ENCODE measurements at regions not wholly inside any gene's neighbourhood (a gene's known extent, or its start where the extent isn't known, plus 50 kb on each side); places are given as distances from the start of the nearest gene placed in this dataset.

DNA sequence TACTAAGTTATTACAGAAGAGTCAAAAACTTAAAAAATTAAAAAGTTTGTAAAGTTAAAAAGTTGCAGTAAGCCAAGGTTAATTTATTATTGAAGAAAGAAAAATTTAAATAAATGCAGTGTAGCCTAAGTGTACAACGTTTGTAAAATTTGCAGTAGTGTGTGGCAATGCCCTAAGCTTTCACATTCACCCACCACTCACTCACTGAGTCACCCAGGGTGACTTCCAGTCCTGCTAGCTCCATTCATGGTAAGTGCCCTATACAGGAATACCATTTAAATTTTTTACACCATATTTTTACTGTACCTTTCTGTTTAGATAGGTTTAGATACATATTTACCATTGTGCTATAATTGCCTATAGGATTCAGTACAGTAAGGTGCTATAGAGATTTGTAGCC, 88.6 kb downstream of the CTH start:
- CTCF ChIA-PET: interaction anchor here (1.6 kb wide), 1 partner anchor 12 kb away, joined by 3 read pairs; no protein-coding TSS in a partner anchor
- RAD21 ChIA-PET (ENCODE audit: unreplicated experiment): no interaction called here
- H3K79me2 ChIP-seq (ENCODE audit: control insufficient read depth, insufficient read depth, low read length): no peaks in the 10 kb centered on the region
- H3K36me3 ChIP-seq (ENCODE audit: control insufficient read depth in 2 of 2, insufficient read depth in 2 of 2, low read length in 1 of 2): no peaks in the 10 kb centered on the region
- ATAC-seq: no peak
- WGBS (ENCODE audit: insufficient coverage, insufficient replicate concordance, low lambda C conversion rate, missing lambda C conversion rate): 7% methylated on average over 1 of the region's 1 CpG
- TF ChIP-seq ZBED1 (IDR thresholded peaks at IDR 0.05; ENCODE audit: borderline replicate concordance): no peak
- no peak for TF ChIP-seq CEBPB (IDR thresholded peaks at IDR 0.05; ENCODE audit: borderline replicate concordance in 1 of 2, low read depth in 2 of 2, low read length in 2 of 2)
- TF ChIP-seq, protein P1, sequence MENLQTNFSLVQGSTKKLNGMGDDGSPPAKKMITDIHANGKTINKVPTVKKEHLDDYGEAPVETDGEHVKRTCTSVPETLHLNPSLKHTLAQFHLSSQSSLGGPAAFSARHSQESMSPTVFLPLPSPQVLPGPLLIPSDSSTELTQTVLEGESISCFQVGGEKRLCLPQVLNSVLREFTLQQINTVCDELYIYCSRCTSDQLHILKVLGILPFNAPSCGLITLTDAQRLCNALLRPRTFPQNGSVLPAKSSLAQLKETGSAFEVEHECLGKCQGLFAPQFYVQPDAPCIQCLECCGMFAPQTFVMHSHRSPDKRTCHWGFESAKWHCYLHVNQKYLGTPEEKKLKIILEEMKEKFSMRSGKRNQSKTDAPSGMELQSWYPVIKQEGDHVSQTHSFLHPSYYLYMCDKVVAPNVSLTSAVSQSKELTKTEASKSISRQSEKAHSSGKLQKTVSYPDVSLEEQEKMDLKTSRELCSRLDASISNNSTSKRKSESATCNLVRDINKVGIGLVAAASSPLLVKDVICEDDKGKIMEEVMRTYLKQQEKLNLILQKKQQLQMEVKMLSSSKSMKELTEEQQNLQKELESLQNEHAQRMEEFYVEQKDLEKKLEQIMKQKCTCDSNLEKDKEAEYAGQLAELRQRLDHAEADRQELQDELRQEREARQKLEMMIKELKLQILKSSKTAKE (IDR thresholded peaks at IDR 0.05; ENCODE audit: low read depth, poor library complexity, severe bottlenecking): no peak
- TF ChIP-seq, protein P2, sequence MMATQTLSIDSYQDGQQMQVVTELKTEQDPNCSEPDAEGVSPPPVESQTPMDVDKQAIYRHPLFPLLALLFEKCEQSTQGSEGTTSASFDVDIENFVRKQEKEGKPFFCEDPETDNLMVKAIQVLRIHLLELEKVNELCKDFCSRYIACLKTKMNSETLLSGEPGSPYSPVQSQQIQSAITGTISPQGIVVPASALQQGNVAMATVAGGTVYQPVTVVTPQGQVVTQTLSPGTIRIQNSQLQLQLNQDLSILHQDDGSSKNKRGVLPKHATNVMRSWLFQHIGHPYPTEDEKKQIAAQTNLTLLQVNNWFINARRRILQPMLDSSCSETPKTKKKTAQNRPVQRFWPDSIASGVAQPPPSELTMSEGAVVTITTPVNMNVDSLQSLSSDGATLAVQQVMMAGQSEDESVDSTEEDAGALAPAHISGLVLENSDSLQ (IDR thresholded peaks at IDR 0.05): no peak
- no peak for TF ChIP-seq JUND (IDR thresholded peaks at IDR 0.05; ENCODE audit: low read depth, low read length)
- TF ChIP-seq, protein P3, sequence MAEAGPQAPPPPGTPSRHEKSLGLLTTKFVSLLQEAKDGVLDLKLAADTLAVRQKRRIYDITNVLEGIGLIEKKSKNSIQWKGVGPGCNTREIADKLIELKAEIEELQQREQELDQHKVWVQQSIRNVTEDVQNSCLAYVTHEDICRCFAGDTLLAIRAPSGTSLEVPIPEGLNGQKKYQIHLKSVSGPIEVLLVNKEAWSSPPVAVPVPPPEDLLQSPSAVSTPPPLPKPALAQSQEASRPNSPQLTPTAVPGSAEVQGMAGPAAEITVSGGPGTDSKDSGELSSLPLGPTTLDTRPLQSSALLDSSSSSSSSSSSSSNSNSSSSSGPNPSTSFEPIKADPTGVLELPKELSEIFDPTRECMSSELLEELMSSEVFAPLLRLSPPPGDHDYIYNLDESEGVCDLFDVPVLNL (IDR thresholded peaks at IDR 0.05; ENCODE audit: low read depth, low read length): no peak
- TF ChIP-seq TARDBP (IDR thresholded peaks at IDR 0.05; ENCODE audit: borderline replicate concordance): no peak
- TF ChIP-seq HDAC6 (IDR thresholded peaks at IDR 0.05; ENCODE audit: unreplicated experiment): no peak
- TF ChIP-seq BHLHE40 (IDR thresholded peaks at IDR 0.05; ENCODE audit: borderline replicate concordance in 1 of 2, low read depth in 2 of 2, low read length in 1 of 2): no peak
- TF ChIP-seq NFIC (IDR thresholded peaks at IDR 0.05; ENCODE audit: low read depth, low read length): no peak
- H3K9ac ChIP-seq (ENCODE audit: control insufficient read depth, insufficient read depth, low read length): no peak overlapping the region
- in situ Hi-C loops (cut with MboI): no loop called here
- no peak overlapping the region for H3K4me2 ChIP-seq (ENCODE audit: control insufficient read depth, insufficient read depth)
- FAIRE-seq: no peak
- no peak for DNase-seq (ENCODE audit: low read depth, low spot score)
- no peak overlapping the region for H3K27ac ChIP-seq (ENCODE audit: control insufficient read depth, insufficient read depth)
- no peak overlapping the region for H3K4me3 ChIP-seq
- no peak overlapping the region for H2AFZ ChIP-seq (ENCODE audit: control insufficient read depth, low read depth, low read length)
- SMC1A ChIA-PET (ENCODE audit: uncharacterized antibody, unreplicated experiment): interaction anchor here (1.7 kb wide), 1 partner anchor 9 kb away, joined by 6 read pairs; no protein-coding TSS in a partner anchor
- no peaks in the 10 kb centered on the region for H4K20me1 ChIP-seq (ENCODE audit: control insufficient read depth, insufficient read depth)
- POLR2A ChIA-PET: no interaction called here
- no TSS peak for BruUV-seq (replicated peaks)
- no peaks in the 10 kb centered on the region for H3K27me3 ChIP-seq (replicated peaks in 1 of 2; ENCODE audit: control insufficient read depth in 2 of 2, insufficient read depth in 2 of 2, low read length in 1 of 2)
- H3K9me3 ChIP-seq (replicated peaks; ENCODE audit: control insufficient read depth, insufficient read depth, low read length): no peaks in the 10 kb centered on the region
- intact Hi-C loops (cut with micrococcal nuclease; ENCODE audit: unreplicated experiment): loop anchor here (5.0 kb wide), 1 partner anchor 87 kb away; the partner anchor contains the start of gene CTH
- peaks cover 3% of the 10 kb centered on the region; the same call in 1 of the 2 replicates for H3K4me1 ChIP-seq (ENCODE audit: control insufficient read depth, insufficient read depth, low read length)

All from GM12878 (cell line).